ENCODE measurements at regions not wholly inside any gene's neighbourhood (a gene's known extent, or its start where the extent isn't known, plus 50 kb on each side); places are given as distances from the start of the nearest gene placed in this dataset.

DNA sequence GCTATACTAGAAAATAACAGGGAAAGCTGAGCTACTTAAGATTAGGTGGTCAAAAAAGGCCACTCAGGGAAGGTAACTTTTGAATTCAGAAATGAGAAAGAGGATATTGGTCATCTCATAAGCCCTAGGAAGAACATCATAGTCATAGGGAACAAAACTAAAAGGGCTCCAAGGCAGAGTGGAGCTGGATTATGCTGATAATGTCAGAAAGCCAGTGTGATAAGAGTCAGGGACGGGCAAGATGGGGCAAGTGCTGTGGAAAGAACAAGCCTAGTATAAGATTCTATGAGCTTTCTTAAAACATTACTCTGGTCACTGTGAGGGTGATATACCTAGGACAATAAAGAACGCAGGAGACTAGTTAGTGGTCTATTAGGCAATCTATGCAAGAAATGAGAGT is 106.6 kb downstream of the DUSP10 start:
- TF ChIP-seq, protein P1, sequence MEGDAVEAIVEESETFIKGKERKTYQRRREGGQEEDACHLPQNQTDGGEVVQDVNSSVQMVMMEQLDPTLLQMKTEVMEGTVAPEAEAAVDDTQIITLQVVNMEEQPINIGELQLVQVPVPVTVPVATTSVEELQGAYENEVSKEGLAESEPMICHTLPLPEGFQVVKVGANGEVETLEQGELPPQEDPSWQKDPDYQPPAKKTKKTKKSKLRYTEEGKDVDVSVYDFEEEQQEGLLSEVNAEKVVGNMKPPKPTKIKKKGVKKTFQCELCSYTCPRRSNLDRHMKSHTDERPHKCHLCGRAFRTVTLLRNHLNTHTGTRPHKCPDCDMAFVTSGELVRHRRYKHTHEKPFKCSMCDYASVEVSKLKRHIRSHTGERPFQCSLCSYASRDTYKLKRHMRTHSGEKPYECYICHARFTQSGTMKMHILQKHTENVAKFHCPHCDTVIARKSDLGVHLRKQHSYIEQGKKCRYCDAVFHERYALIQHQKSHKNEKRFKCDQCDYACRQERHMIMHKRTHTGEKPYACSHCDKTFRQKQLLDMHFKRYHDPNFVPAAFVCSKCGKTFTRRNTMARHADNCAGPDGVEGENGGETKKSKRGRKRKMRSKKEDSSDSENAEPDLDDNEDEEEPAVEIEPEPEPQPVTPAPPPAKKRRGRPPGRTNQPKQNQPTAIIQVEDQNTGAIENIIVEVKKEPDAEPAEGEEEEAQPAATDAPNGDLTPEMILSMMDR (IDR thresholded peaks at IDR 0.05; ENCODE audit: insufficient read depth, low read length) = no peak
- TF ChIP-seq, protein P2, sequence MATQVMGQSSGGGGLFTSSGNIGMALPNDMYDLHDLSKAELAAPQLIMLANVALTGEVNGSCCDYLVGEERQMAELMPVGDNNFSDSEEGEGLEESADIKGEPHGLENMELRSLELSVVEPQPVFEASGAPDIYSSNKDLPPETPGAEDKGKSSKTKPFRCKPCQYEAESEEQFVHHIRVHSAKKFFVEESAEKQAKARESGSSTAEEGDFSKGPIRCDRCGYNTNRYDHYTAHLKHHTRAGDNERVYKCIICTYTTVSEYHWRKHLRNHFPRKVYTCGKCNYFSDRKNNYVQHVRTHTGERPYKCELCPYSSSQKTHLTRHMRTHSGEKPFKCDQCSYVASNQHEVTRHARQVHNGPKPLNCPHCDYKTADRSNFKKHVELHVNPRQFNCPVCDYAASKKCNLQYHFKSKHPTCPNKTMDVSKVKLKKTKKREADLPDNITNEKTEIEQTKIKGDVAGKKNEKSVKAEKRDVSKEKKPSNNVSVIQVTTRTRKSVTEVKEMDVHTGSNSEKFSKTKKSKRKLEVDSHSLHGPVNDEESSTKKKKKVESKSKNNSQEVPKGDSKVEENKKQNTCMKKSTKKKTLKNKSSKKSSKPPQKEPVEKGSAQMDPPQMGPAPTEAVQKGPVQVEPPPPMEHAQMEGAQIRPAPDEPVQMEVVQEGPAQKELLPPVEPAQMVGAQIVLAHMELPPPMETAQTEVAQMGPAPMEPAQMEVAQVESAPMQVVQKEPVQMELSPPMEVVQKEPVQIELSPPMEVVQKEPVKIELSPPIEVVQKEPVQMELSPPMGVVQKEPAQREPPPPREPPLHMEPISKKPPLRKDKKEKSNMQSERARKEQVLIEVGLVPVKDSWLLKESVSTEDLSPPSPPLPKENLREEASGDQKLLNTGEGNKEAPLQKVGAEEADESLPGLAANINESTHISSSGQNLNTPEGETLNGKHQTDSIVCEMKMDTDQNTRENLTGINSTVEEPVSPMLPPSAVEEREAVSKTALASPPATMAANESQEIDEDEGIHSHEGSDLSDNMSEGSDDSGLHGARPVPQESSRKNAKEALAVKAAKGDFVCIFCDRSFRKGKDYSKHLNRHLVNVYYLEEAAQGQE (IDR thresholded peaks at IDR 0.05; ENCODE audit: insufficient replicate concordance, low read depth) = no peak
